Neural crest cell (in vitro differentiated cells): ENCODE measurements at regions not wholly inside any gene's neighbourhood (a gene's known extent, or its start where the extent isn't known, plus 50 kb on each side); places are given as distances from the start of the nearest gene placed in this dataset.
"Not testable (repeated sequence)": the region's sequence is repeated elsewhere in the genome, so short reads cannot be mapped to it uniquely, and the experiment has no call there.

ENCODE experiments used
- DNase-seq: peaks from one replicate; pipeline ENCODE4 v3.0.0; 2021; ENCODE audit warnings: low read depth, mixed read lengths, low spot score
- H3K27ac Mint-ChIP-seq: one replicate; pipeline ENCODE4 v1.8.0; 2021; ENCODE audit warnings: mild to moderate bottlenecking, mixed read lengths; ENCODE audit not compliant: unreplicated experiment
- H3K27me3 Mint-ChIP-seq: 2 replicates; pipeline ENCODE4 v1.8.0; 2021; ENCODE audit warnings: low read depth, mild to moderate bottlenecking, mixed read lengths
- H3K36me3 Mint-ChIP-seq: 2 replicates; pipeline ENCODE4 v1.8.0; 2021; ENCODE audit warnings: low read depth, mild to moderate bottlenecking, mixed read lengths
- H3K4me1 Mint-ChIP-seq: 2 replicates; pipeline ENCODE4 v1.8.0; 2021; ENCODE audit warnings: mixed read lengths
- H3K4me3 Mint-ChIP-seq: one replicate; pipeline ENCODE4 v1.8.0; 2021; ENCODE audit warnings: mild to moderate bottlenecking, mixed read lengths
- H3K9me3 Mint-ChIP-seq: 2 replicates; pipeline ENCODE4 v1.8.0; 2021; ENCODE audit warnings: mixed read lengths
- CTCF ChIP-seq: fragments of 200-600 bp; sonication (generic); conservative IDR thresholded peaks from 2 replicates; pipeline ENCODE4 v1.5.0; 2021; ENCODE audit warnings: antibody characterized with exemption, mild to moderate bottlenecking

GRCh38 chr4:186832906-186833305 lies 109.2 kb upstream of the FAT1 start:
- Mint-ChIP-seq H3K27me3 (peaks cover 4% of the 10 kb centered on the region), H3K36me3 (no peaks in the 10 kb centered on the region), H3K27ac (no peak overlapping the region), H3K9me3 (no peaks in the 10 kb centered on the region), H3K4me3 (no peak overlapping the region), H3K4me1 (no peaks in the 10 kb centered on the region)
- TF ChIP-seq CTCF = no peak
- DNase-seq = no peak

GRCh38 chr4:186837463-186837862 lies 113.8 kb upstream of the FAT1 start:
- not testable (repeated sequence) for H3K27me3 Mint-ChIP-seq, DNase-seq, H3K9me3 Mint-ChIP-seq, H3K4me1 Mint-ChIP-seq, H3K36me3 Mint-ChIP-seq, H3K27ac Mint-ChIP-seq, H3K4me3 Mint-ChIP-seq

GRCh38 chr4:186838295-186838694 lies 114.6 kb upstream of the FAT1 start:
- no peak for DNase-seq
- Mint-ChIP-seq H3K27ac (no peak overlapping the region), H3K27me3 (no peaks in the 10 kb centered on the region), H3K9me3 (peaks cover 3% of the 10 kb centered on the region), H3K36me3 (peaks cover 3% of the 10 kb centered on the region), H3K4me1 (no peaks in the 10 kb centered on the region), H3K4me3 (no peak overlapping the region)
- no peak for TF ChIP-seq CTCF

- DNase-seq = no peak
- Mint-ChIP-seq H3K36me3 (peaks cover 6% of the 10 kb centered on the region), H3K27me3 (no peaks in the 10 kb centered on the region), H3K4me1 (peaks cover 6% of the 10 kb centered on the region), H3K27ac (no peak overlapping the region), H3K4me3 (no peak overlapping the region), H3K9me3 (peaks cover 3% of the 10 kb centered on the region)
- no peak for TF ChIP-seq CTCF
These were observed 115.7 kb upstream of the FAT1 start for GRCh38 chr4:186839122-186840037.

- H3K36me3 Mint-ChIP-seq = peaks cover 8% of the 10 kb centered on the region
- no peaks in the 10 kb centered on the region for H3K27me3 Mint-ChIP-seq
- peak overlapping the region; percentile 43 for H3K27ac Mint-ChIP-seq
- DNase-seq = no peak
- peaks cover 15% of the 10 kb centered on the region for H3K4me1 Mint-ChIP-seq
- H3K4me3 Mint-ChIP-seq = no peak overlapping the region
- TF ChIP-seq CTCF = no peak
- H3K9me3 Mint-ChIP-seq = peaks cover 3% of the 10 kb centered on the region
These were observed 116.6 kb upstream of the FAT1 start for GRCh38 chr4:186840222-186840701.

GRCh38 chr4:186840771-186841301 lies 117.2 kb upstream of the FAT1 start:
- TF ChIP-seq CTCF = no peak
- Mint-ChIP-seq H3K9me3 (peaks cover 3% of the 10 kb centered on the region), H3K27ac (peak overlapping the region; percentile 43)

More at GRCh38 chr4:186840771-186841301, 117.2 kb upstream of the FAT1 start:
- Mint-ChIP-seq H3K4me1 (peaks cover 18% of the 10 kb centered on the region), H3K36me3 (peaks cover 8% of the 10 kb centered on the region), H3K4me3 (no peak overlapping the region), H3K27me3 (no peaks in the 10 kb centered on the region)
- DNase-seq = no peak
